ENCODE measurements at regions not wholly inside any gene's neighbourhood (a gene's known extent, or its start where the extent isn't known, plus 50 kb on each side); places are given as distances from the start of the nearest gene placed in this dataset.

- no peak for DNase-seq (ENCODE audit: low read depth)
- no peak overlapping the region for H3K4me3 ChIP-seq (ENCODE audit: low read depth, low read length)
- TF ChIP-seq, protein P1, sequence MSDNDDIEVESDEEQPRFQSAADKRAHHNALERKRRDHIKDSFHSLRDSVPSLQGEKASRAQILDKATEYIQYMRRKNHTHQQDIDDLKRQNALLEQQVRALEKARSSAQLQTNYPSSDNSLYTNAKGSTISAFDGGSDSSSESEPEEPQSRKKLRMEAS (IDR thresholded peaks at IDR 0.05; ENCODE audit: low read depth, low read length): no peak
- no peak for TF ChIP-seq POLR2A (IDR thresholded peaks at IDR 0.05; ENCODE audit: extremely low read depth, insufficient read length)
- TF ChIP-seq, protein P2, sequence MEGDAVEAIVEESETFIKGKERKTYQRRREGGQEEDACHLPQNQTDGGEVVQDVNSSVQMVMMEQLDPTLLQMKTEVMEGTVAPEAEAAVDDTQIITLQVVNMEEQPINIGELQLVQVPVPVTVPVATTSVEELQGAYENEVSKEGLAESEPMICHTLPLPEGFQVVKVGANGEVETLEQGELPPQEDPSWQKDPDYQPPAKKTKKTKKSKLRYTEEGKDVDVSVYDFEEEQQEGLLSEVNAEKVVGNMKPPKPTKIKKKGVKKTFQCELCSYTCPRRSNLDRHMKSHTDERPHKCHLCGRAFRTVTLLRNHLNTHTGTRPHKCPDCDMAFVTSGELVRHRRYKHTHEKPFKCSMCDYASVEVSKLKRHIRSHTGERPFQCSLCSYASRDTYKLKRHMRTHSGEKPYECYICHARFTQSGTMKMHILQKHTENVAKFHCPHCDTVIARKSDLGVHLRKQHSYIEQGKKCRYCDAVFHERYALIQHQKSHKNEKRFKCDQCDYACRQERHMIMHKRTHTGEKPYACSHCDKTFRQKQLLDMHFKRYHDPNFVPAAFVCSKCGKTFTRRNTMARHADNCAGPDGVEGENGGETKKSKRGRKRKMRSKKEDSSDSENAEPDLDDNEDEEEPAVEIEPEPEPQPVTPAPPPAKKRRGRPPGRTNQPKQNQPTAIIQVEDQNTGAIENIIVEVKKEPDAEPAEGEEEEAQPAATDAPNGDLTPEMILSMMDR (IDR thresholded peaks at IDR 0.05; ENCODE audit: low read depth, low read length): no peak
- no peak for TF ChIP-seq MYC (IDR thresholded peaks at IDR 0.05; ENCODE audit: low read depth, low read length)
Observed at GRCh38 chr13:67353941-67354340, 123.8 kb upstream of the PCDH9 start.

DNA sequence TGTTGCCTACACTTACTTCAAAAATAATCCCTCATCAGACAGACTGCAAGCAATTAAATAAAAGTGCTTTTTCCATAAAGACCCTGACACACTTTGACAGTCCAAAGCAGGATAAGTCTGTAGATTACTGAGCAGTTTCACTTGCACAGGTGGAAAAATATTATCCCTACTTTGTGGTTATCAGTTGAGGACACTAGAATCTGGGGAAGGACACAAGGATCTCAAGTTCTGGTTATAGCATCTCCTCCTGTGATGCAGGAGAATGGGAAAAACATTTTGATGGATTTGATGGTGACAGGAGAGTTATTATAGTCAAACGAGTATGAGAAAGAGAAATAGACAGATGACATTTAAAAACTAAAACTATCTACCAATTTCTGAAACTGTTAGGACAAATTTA lies 122.9 kb upstream of the PCDH9 start:
- no peak for DNase-seq (ENCODE audit: low read depth)
- no peak overlapping the region for H3K4me3 ChIP-seq (ENCODE audit: low read depth, low read length)
- no peak for TF ChIP-seq POLR2A (IDR thresholded peaks at IDR 0.05; ENCODE audit: extremely low read depth, insufficient read length)
- TF ChIP-seq, protein P1 (IDR thresholded peaks at IDR 0.05; ENCODE audit: low read depth, low read length): no peak
- no peak for TF ChIP-seq MYC (IDR thresholded peaks at IDR 0.05; ENCODE audit: low read depth, low read length)
- TF ChIP-seq, protein P2 (IDR thresholded peaks at IDR 0.05; ENCODE audit: low read depth, low read length): no peak

DNA sequence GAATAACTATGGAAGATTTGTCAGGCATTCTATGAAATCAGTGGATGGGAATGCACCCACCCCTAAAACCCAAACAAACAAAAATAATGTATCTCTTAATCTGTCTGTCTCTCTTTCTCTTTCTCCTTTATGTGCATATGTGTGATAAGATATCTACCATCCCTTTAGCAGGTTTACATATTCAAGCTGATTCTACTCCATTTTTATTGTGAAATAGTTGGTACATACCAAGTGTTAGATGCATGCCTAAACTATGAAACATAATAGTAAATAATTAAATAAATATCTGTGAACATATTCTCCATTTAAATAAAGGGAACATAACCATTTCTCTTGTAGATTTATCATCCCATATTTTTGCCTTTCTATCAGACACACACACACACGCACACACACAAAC lies 121.8 kb upstream of the PCDH9 start:
- no peak for DNase-seq (ENCODE audit: low read depth)
- TF ChIP-seq, protein P2 (IDR thresholded peaks at IDR 0.05; ENCODE audit: low read depth, low read length): no peak
- no peak for TF ChIP-seq MYC (IDR thresholded peaks at IDR 0.05; ENCODE audit: low read depth, low read length)
- no peak overlapping the region for H3K4me3 ChIP-seq (ENCODE audit: low read depth, low read length)

DNA sequence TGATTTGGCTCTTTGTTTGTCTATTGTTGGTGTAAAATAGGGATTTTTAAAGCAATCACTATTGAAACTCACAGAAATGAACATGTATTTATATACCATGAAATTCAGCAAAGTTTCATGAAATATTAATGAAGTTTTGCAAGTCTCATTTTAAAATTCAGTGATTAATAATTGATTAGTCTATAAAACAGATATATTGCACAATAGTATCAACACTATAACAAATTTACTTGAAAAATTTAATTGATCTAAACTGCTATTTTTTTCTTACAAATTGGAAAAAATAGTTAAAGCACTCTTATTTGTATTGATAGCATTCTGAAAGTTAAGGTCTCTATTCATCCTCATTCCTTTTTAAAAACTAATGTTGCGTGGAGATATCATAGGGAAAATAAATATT lies 121.0 kb upstream of the PCDH9 start:
- H3K4me3 ChIP-seq (ENCODE audit: low read depth, low read length): no peak overlapping the region
- no peak for DNase-seq (ENCODE audit: low read depth)

DNA sequence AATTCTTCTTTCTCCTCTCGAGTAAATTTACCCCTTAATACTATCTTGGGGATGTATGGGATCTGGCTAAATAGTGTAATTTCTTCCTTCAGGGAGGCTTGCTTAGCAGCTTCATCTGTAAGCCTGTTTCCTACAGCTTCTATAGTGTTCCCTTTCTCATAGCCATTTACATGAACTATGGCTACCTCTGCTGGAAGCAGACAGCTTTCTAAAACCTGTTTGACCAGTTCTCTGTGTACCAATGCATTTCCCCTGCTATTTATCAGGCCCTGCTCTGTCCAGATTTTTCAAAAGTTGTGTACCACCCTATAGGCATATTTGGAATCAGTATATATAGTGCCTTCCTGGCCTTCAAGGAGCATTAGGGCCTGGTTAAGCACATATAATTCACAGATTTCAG lies 113.6 kb upstream of the PCDH9 start:
- no peak for DNase-seq (ENCODE audit: low read depth)
- no peak overlapping the region for H3K4me3 ChIP-seq (ENCODE audit: low read depth, low read length)
- TF ChIP-seq POLR2A (IDR thresholded peaks at IDR 0.05; ENCODE audit: extremely low read depth, insufficient read length) (no peak), MYC (IDR thresholded peaks at IDR 0.05; ENCODE audit: low read depth, low read length) (no peak)
- TF ChIP-seq, protein P1 (IDR thresholded peaks at IDR 0.05; ENCODE audit: low read depth, low read length): no peak
- TF ChIP-seq, protein P2 (IDR thresholded peaks at IDR 0.05; ENCODE audit: low read depth, low read length): no peak

More for the DNA sequence above, 121.0 kb upstream of the PCDH9 start:
- TF ChIP-seq, protein P2 (IDR thresholded peaks at IDR 0.05; ENCODE audit: low read depth, low read length): no peak
- no peak for TF ChIP-seq POLR2A (IDR thresholded peaks at IDR 0.05; ENCODE audit: extremely low read depth, insufficient read length)
- no peak for TF ChIP-seq MYC (IDR thresholded peaks at IDR 0.05; ENCODE audit: low read depth, low read length)
- TF ChIP-seq, protein P1 (IDR thresholded peaks at IDR 0.05; ENCODE audit: low read depth, low read length): no peak

GRCh38 chr13:67341406-67341805 lies 111.3 kb upstream of the PCDH9 start:
- DNase-seq (ENCODE audit: low read depth): no peak
- TF ChIP-seq, protein P1 (IDR thresholded peaks at IDR 0.05; ENCODE audit: low read depth, low read length): no peak
- TF ChIP-seq POLR2A (IDR thresholded peaks at IDR 0.05; ENCODE audit: extremely low read depth, insufficient read length): no peak
- TF ChIP-seq MYC (IDR thresholded peaks at IDR 0.05; ENCODE audit: low read depth, low read length): no peak
- TF ChIP-seq, protein P2 (IDR thresholded peaks at IDR 0.05; ENCODE audit: low read depth, low read length): no peak
- no peak overlapping the region for H3K4me3 ChIP-seq (ENCODE audit: low read depth, low read length)
